GM19395 (cell line): ENCODE measurements at regions not wholly inside any gene's neighbourhood (a gene's known extent, or its start where the extent isn't known, plus 50 kb on each side); places are given as distances from the start of the nearest gene placed in this dataset.
"Not testable (repeated sequence)": the region's sequence is repeated elsewhere in the genome, so short reads cannot be mapped to it uniquely, and the experiment has no call there.

ENCODE experiments used
- ATAC-seq: cut with Tn5 transposase; IDR thresholded peaks from one replicate; pipeline ENCODE4 v1.9.1; 2021; ENCODE audit warnings: mild to moderate bottlenecking, moderate library complexity; ENCODE audit not compliant: unreplicated experiment

DNA sequence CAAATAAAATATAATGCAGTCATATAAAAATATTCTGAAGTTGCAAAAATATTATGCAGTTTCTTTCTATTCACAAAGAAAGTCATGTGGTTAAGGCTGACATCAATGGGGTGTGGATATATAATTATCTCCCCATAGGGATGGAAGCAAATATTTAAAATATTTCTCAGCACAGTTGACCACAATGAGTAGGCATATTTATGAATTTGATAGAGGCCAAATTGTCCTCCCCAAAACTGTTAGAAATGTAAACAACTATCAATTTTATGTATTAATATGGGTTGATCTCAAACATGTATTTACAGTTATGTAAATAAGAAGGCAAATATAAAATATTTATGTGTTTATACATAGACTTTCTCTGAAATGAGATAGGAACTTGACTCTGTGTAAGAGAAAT is 246.0 kb upstream of the CBLB start:
- ATAC-seq, result no peak

DNA sequence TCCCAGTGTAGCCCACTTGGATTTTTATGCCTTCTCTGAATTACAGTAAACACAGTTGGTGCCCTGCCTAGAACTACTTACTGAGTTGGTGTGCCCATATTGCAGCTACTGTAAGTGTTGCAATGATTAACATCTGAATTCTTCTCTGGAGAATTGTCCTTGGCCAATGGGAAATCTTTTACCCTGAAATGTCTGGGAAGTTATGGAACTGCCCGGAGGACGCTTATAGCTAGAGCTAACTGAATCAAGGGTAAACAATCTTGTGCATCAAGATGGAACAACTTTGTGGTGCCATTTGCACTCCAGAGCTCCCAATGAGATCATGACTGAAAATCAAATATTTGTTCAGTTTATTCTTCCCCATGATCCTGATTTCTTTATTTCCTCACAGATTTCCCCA is 246.7 kb upstream of the CBLB start:
- ATAC-seq, result no peak

DNA sequence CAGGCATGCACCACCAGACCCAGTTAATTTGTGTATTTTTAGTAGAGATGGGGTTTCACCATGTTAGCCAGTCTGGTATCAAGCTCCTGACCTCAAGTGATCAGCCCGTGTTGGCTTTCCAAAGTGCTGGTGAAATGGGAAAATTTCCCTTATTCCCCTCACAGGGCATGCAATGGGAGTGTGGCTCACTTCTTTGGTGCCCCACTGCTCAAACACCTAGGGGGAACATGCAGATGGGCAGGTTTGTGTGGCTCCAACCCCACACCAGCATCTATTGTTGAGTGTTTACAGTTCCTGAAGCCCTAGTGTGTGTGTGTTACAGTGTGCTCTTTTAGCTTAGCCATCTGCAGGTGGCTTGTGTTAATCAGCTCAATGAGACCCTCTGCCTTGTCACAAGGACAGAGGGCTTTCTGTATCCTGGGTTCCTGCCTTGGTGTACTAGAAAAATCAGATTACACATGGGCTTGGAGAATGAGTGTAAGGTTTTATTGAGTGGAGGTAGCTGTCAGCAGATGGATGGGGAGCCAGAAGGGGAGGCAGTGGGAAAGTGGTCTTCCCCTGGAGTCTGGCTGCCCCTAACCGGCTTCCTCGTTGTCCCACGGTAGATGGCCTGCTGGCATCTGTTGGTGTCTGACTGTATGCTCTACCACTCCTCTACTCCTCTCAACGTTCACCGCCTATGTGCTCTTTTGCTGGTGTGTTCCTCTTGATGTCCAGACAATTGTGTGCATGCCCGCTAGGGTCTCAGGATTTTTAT is 248.1 kb upstream of the CBLB start:
- no peak for ATAC-seq

DNA sequence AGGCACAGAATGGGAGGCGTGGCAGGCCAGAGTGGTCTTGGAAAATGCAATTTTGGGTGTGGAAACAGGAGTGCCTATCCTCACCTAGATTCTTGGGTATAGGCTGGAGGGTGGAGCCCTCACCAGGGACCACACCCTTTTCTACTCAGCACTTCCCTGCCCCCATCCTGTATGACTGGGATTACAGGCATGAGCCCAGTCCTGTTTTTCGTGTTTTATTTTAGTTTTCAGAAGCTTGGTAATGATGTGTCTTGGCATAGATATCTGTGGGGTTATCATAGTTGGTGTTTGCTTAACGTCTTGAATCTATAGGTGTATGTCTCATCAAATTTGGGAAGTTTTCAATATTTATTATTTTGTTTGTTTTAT is 248.7 kb upstream of the CBLB start:
- no peak for ATAC-seq

DNA sequence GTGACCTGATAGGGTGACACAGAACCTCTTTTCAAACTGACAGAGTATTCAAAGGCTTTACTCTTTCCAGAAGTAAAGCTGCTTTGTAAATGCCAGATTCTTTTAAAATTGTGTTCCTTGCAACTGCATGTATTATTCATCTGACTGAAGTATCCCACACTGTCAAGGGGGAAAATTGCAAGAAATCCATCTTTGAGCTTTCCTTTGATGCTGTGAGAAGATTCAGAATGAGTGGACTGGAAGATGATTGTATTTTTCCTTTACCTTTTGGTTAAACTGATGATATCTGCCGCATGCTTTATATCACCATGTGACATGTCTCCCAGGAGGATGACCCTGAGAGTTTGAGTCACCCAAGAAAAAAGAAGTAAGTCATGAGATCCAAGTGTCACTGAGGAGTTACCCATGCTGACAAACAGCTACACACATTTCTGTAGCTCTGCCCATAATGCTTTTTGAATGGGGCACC is 250.8 kb upstream of the CBLB start:
- ATAC-seq, result no peak

DNA sequence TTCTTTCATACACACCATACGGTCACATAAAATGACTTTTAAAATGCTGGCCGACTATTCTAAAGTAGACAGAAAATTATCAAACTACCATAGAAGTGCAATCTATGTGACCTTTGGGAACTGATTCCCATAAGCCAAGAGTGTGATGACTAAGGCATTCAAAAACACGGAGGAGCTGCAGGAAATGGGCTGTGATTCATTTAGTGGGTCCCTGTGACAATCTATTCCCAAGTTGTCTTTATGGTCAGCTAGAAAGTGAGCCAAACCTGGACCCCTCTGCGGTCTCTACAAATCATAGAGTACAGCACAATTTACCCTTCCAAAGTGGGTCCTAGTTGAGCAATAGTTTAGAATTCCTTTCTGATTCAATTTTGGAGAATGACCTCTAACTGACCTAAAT is 251.5 kb upstream of the CBLB start:
- no peak for ATAC-seq

DNA sequence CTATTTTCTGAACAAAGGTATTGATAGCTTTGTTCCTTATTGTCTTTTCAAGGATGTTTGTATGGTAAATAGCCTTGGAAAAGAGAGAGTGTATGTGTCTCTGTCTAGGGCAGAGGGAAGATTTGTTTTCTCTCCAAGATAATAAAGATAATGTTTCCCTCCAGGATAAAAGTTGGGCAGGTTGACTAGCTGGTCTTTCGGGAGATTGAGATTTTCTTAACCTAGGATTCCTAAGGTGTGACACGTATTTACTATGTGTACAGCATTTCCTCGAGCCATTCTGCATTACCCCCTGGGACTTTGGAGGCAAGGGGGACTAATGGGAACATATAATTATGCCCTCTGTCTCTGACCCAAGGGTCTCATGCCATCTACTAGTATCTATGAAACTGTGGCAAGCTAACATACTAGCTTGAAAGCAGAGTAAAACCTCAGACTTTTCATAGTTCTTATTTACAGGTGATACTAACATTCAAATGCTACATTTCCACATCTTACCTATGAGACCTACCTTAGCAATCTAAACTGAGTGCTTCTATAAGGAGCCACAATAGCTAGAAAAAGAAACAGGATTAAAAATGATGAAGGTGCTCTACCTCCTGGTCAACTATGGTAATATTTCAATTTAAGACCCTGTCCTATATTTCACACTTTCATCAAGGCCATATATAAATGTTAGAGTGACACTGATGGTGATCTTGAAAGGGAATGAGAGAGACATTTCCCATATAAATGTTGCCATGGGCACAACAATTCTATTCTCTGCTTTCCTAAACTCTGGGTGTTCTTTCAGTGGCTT is 252.9 kb upstream of the CBLB start:
- no peak for ATAC-seq

DNA sequence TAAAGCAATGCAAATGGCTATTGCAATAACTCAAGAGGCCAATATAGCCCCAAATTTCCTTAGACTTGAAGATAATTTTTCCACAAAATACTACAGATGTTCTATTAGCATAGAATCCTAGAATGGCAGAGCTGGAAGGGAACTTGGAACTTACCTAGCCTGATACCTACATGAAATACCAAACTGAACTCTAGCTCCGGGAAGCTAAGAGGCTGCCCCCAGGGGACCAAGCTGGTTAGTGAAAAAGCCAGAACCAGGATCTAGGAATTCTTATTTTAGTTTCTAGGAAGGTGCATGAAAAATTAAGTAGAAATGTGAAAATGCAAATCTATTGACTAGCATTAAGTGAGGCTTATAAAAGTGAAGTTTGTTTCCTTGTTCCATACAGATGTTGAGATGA is 256.0 kb upstream of the CBLB start:
- no peak for ATAC-seq

DNA sequence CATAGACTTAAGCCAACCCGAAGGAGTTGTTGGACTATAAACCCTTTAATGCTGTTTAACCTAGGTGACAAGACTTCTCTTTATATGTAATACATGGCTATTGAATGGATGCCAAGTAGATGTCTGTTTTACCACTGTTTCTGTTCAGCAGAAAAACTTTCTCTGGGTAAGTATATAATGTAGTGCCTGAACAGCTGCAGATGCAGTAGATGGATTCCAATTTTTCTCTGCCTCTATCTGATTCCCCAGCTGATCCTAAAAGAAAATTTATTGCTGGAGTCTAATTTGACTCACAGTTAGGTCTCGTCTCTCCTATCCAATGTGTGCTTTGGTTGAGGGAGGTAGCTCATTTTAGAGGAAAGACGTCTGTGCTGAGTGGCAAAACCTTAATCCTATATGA is 256.5 kb upstream of the CBLB start:
- ATAC-seq, result no peak

DNA sequence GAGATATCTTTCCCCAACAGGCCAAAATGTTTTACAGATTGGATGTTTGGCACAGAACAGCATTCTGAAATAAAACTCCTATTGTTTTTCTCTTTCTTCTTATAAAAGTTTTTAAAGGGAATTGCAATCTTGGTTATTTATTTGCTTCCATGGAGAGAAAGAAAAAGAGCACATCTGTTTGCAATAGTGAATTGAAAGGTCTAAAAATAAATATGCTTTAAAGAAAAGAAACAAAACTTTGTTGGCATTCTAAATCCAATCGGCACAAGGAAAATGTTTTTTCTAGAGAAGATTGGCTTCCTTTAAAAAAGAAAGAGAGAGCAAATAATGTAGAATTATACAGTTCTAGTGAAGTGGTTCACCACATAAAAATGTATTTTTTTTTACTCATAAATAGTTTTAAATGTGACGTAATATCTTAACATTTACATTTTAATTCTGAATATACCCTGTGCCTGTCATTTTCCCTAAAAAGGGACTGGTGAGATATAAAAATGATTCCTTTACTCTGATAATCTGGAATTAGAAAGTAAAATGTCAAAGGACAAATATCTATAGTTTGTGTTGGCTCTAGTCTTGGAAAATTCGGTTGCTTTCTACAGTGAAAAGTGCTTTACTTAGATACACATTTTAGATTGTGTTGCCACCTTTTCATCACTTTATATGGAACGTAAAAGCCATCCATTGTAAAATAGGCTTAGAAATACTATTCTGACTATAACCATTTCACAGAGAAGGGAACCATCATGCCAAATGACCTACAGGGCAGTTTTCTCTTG is 257.4 kb upstream of the CBLB start:
- ATAC-seq, result no peak

DNA sequence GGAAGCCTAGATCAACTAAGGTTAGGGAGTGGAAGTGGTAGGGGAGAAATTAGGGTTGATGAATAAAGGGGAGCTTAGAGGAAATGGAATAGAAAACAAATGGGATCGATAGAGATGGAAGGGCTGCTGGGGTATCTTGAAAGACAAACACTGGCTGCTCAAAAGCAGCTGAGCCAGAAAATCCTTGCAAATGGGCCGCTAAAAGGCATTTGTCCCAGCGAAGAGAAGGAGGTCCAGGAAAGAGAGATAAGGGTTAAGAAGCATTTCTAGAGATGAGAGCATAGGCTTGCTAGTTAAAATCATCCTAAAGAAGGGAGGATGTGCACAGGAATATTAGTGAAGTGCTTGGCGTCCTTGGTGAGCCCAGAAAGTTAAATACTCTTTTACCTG is 258.0 kb upstream of the CBLB start:
- ATAC-seq, result no peak

DNA sequence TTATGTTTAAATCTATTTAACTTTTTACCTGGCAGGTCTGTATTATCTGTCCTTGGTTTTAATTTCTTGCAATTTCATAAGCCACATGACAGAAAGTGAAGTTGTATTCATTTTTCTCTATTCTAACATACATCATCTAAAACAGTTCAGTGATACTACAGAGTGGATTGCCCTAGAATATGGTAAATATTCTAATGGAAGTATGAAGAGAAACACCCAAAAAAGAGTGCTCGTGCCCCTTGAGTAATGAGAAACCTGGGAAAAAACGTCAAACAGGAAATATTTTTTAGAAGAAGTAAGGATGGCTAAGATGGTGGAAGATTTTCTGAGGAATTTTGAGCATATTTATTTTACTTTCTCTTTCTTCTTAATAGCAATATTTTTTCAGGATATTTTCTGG is 261.1 kb upstream of the CBLB start:
- no peak for ATAC-seq

DNA sequence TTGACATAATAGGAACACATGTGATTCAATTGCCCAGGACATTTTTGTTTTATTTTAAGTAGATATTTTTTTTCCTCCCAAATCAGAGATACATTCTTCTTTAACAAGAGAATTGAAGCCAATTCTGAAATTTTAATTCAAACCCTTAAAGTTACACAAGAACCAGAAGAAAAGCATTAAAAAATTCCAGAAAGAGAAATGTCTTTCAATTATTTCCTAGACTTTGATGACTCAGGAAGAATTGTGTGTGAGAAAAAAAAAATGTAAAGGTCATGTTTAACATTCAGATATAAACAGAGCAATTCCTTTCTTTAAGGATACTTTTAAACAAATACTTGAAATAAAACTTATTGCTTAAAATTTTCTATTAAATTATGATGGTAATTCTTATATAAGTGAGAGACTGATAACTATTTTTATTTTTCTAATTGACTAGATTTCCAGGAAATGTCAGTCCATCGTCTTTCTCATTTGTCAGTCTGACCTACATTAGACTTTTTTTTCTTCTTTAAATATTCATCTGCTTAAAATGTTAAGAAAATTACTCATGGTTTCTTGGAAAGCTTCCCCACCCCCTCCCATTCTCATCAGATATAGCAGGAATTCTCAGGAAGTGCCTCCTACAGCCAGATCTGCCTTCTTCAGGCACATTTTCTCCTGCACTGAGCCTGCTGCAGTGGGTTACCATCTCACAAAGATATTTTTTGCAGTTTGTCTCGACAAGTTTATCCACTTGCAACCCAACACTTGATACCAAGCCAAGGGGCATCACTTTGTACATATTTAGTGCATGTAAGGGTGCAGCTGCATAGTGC is 261.8 kb upstream of the CBLB start:
- ATAC-seq, result no peak

DNA sequence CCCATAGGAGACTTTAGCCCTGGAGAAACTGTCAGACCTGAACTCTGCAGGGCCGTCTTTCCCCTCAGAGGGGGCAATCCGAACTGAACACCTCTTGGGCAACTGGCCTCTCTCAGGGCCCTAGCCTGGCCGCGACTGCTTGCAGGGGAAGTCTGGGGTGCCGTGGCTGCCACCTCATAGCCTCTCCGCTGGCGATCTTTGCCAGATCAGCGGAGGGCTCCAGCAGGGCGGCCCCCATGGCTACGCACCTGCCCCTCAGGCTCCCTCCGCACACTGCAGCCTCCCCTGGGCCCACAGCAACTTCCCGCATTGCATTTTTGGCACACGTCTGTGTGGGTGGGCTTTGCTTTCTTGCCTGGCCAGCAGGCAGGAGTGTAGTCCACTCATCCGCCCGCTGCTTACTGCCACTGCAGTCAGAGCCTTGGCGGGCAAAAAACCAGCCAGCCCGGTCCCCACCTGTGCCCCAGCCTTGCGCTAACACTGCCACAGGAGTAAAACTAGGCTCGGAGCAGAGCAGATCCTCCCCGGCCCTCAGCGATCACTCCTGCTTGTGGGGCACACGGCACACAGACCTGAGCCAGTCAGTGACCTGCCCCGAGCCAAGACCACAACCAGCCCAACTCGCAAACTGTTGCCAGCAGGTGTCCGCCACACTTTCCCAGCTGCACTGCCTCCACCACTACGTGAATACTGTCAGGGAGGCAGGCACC is 266.8 kb upstream of the CBLB start:
- no peak for ATAC-seq

DNA sequence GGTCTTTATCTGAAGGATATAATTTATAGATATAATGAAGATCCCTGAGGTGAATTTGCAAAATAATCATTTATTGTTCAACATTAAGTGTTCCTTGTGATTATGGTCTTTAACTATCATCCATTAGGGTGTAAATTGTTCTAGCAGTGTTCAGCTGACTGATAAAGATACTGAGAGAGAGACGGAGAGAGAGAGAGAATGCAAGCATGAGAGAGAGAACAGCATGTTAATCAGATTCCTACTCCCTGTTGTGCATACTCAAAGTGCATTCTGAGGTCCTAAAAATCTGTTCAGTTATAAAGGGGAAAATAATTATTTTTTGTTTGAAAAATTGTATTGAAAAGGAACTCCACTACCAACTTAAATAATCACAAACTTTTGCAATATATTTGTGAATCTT is 271.0 kb upstream of the CBLB start:
- ATAC-seq, result no peak

DNA sequence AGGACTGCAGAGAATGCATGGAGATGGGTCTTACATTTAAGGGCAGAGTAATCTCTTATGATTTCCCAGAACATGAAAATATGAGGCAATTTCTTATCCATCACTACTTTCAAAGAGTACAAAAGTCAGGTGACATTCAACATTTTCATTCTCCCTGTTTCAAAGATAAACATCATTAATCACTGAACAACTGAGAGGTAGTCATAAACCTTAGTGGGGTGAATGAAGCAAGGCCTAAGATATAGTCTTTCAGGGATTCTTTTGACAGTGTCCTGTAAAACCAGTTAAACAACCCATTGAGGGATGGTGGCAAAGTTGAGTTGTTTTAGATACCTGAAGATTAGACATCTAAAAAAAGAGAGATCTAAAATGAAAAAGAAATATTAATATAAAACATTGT is 271.6 kb upstream of the CBLB start:
- ATAC-seq, result no peak

DNA sequence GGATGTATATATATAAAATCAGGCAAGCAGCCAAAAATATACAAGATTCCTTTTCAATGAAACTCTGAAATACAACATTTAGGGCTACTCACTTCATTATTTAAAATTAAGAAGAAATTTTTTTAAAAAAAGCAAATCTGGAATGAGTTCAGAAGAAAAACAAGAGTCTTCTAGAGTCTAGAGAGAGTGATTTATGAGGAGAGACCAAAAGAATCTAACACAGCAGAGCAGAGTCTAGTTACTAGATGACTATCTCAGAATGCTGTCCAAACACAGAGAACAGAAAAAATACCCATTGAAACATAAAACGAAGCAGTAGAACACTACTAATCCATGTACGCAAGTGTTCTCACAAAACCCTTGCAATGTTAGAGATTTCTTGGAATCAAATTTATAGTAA is 275.2 kb upstream of the CBLB start:
- no peak for ATAC-seq

DNA sequence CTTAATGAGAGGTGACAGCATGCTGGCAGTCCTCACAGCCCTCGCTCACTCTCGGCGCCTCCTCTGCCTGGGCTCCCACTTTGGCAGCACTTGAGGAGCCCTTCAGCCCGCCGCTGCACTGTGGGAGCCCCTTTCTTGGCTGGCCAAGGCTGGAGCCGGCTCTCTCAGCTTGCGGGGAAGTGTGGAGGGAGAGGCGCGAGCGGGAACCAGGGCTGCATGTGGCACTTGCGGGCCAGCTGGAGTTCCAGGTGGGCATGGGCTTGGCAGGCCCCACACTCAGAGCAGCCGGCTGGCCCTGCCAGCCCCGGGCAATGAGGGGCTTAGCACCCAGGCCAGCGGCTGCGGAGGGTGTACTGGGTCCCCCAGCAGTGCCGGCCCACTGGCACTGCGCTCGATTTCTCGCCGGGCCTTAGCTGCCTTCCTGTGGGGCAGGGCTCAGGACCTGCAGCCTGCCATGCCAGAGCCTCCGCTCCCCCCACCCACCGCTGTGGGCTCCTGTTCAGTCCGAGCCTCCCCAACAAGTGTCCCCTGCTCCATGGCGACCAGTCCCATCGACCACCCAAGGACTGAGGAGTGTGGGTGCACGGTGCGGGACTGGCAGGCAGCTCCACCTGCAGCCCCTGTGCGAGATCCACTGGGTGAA is 279.7 kb upstream of the CBLB start:
- ATAC-seq, result not testable (repeated sequence)

DNA sequence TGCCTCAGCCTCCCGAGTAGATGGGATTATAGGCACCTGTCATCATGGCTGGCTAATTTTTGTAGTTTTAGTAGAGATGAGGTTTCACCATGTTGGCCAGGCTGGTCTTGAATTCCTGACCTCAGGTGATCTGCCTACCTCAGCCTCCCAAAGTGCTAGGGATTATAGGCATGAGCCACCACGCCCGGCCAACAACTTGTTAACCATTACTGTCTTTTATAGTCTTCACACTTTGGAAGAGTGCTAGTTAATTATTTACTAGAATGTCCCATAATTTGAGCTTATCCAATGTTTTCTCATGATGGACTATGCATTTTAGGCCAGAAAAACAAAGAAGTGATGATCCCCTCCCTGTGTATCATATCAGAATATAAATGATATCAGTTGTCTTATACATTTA is 288.6 kb upstream of the CBLB start:
- no peak for ATAC-seq

DNA sequence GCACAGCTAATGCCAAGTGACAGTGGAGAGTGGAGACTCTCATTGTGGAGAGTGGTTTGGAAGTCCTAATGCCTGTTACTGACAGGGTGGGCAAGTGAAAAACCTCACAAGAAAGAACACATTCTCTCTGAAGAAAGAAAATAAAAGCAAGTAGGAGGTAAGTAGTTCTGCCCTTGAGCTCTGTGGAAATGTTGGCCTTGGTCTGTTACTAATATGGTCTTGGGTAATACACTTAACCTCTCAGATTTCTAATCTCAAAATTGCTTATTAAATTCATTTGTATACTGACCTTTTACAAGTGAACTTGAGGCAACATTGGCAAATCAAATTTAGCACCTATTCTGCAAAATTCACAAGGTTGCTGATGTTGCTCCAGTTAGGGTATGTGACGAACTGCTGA is 291.6 kb upstream of the CBLB start:
- no peak for ATAC-seq
